Tibial artery (tissue), 4 donors: ENCODE measurements at regions not wholly inside any gene's neighbourhood (a gene's known extent, or its start where the extent isn't known, plus 50 kb on each side); places are given as distances from the start of the nearest gene placed in this dataset.

Experiments
- DNase-seq, 2 donors: peaks; one replicate each; pipeline ENCODE4 v3.0.0-alpha.2; 2019
- H3K27ac ChIP-seq, 2 donors: fragments of 200-600 bp; sonication (generic) in 1 of 2; 1 replicate in 1 of 2; 2 replicates in 1 of 2; pipeline ENCODE4 v1.5.1; 2018 to 2019; ENCODE audit warnings: mild to moderate bottlenecking in 1 of 2
- H3K27me3 ChIP-seq, 2 donors: fragments of 200-600 bp; sonication (generic) in 1 of 2; one replicate each; pipeline versions ENCODE4 v1.5.1 to v1.6.0; 2016 to 2019
- H3K36me3 ChIP-seq, 3 donors: fragments of 200-600 bp; sonication (generic) in 2 of 3; one replicate each; pipeline ENCODE4 v1.5.1; 2016 to 2019; ENCODE audit warnings: mild to moderate bottlenecking in 2 of 3
- H3K4me1 ChIP-seq, 4 donors: fragments of 200-600 bp; sonication (generic) in 2 of 4; 1 replicate in 3 of 4; 2 replicates in 1 of 4; pipeline ENCODE4 v1.5.1; 2016 to 2019
- H3K4me3 ChIP-seq, 2 donors: fragments of 200-600 bp; sonication (generic) in 1 of 2; 1 replicate in 1 of 2; 2 replicates in 1 of 2; pipeline ENCODE4 v1.5.1; 2018 to 2019; ENCODE audit warnings: mild to moderate bottlenecking in 2 of 2
- H3K9me3 ChIP-seq, 3 donors: fragments of 200-600 bp; sonication (generic) in 1 of 3; one replicate each; pipeline ENCODE4 v1.5.1; 2016 to 2019
- intact Hi-C: fragments of 100-400 bp; cut with DNase I; formaldehyde crosslinking; loops from one replicate; pipeline ENCODE4 v1.15.0; 2023; ENCODE audit warnings: low total_unique reads
- TF ChIP-seq, protein P1 (sequence below), 2 experiments: fragments of 200-600 bp in 1 of 2; fragments of 450-650 bp in 1 of 2; IDR thresholded peaks; one replicate each; pipeline ENCODE4 v1.5.1; 2017 to 2019; ENCODE audit warnings: antibody characterized with exemption in 2 of 2, mild to moderate bottlenecking in 1 of 2, moderate library complexity in 1 of 2

DNA sequence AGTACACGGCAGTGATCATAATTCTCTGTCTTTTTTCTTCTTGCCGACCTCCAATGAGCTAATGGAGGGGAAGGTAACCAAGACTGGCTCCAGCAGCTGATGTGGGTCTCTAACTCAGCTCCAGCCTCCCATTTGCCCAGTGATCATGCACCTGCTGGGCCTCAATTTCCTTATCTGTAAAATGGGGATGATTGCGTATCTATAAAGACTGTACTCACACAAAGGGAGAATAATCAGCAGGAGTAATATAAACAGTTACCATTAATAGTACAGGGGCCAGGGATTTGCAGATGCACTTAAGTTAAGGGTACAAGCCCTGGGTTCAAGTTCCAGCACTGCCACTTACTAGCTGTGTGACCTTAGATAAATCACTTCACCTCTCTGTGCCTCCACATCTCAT, 204.9 kb upstream of the LHX5 start:
- Histone ChIP-seq H3K4me1 (no peaks in the 10 kb centered on the region), H3K9me3 (no peaks in the 10 kb centered on the region), H3K4me3 (no peak overlapping the region), H3K27ac (no peak overlapping the region), H3K27me3 (peaks cover 0 to 37% of the 10 kb centered on the region in 2 donors), H3K36me3 (no peaks in the 10 kb centered on the region)
- DNase-seq, result no peak
- TF ChIP-seq, protein P1, sequence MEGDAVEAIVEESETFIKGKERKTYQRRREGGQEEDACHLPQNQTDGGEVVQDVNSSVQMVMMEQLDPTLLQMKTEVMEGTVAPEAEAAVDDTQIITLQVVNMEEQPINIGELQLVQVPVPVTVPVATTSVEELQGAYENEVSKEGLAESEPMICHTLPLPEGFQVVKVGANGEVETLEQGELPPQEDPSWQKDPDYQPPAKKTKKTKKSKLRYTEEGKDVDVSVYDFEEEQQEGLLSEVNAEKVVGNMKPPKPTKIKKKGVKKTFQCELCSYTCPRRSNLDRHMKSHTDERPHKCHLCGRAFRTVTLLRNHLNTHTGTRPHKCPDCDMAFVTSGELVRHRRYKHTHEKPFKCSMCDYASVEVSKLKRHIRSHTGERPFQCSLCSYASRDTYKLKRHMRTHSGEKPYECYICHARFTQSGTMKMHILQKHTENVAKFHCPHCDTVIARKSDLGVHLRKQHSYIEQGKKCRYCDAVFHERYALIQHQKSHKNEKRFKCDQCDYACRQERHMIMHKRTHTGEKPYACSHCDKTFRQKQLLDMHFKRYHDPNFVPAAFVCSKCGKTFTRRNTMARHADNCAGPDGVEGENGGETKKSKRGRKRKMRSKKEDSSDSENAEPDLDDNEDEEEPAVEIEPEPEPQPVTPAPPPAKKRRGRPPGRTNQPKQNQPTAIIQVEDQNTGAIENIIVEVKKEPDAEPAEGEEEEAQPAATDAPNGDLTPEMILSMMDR (IDR thresholded peaks at IDR 0.05), result no peak
- intact Hi-C loops, result no loop called here

- Histone ChIP-seq H3K27ac (no peak overlapping the region), H3K4me3 (no peak overlapping the region), H3K27me3 (peaks cover 0 to 41% of the 10 kb centered on the region in 2 donors), H3K9me3 (no peaks in the 10 kb centered on the region), H3K36me3 (no peaks in the 10 kb centered on the region), H3K4me1 (no peaks in the 10 kb centered on the region)
- TF ChIP-seq, protein P1 (IDR thresholded peaks at IDR 0.05), result no peak
- DNase-seq, result no peak
- intact Hi-C loops, result no loop called here
Measured at GRCh38 chr12:113676117-113676516, 204.4 kb upstream of the LHX5 start.

- Histone ChIP-seq H3K36me3 (no peaks in the 10 kb centered on the region), H3K27me3 (peaks cover 0 to 46% of the 10 kb centered on the region in 2 donors), H3K4me1 (no peaks in the 10 kb centered on the region), H3K9me3 (no peaks in the 10 kb centered on the region), H3K27ac (no peak overlapping the region), H3K4me3 (no peak overlapping the region)
- TF ChIP-seq, protein P1 (IDR thresholded peaks at IDR 0.05), result no peak
- DNase-seq, result no peak
- intact Hi-C loops, result no loop called here
Measured at GRCh38 chr12:113674996-113675395, 203.3 kb upstream of the LHX5 start.

GRCh38 chr12:113674302-113674701, 202.6 kb upstream of the LHX5 start:
- intact Hi-C loops, result no loop called here
- no peaks in the 10 kb centered on the region for H3K4me1 ChIP-seq
- H3K36me3 ChIP-seq, result no peaks in the 10 kb centered on the region
- peaks cover 0 to 53% of the 10 kb centered on the region in 2 donors for H3K27me3 ChIP-seq
- TF ChIP-seq, protein P1 (IDR thresholded peaks at IDR 0.05), result no peak
- H3K4me3 ChIP-seq, result no peak overlapping the region
- H3K27ac ChIP-seq, result no peak overlapping the region
- no peak for DNase-seq
- no peaks in the 10 kb centered on the region for H3K9me3 ChIP-seq

GRCh38 chr12:113673458-113674238, 202.0 kb upstream of the LHX5 start:
- TF ChIP-seq, protein P1 (IDR thresholded peaks at IDR 0.05), result no peak
- Histone ChIP-seq H3K9me3 (no peaks in the 10 kb centered on the region), H3K4me1 (no peaks in the 10 kb centered on the region), H3K27me3 (peaks cover 0 to 52% of the 10 kb centered on the region in 2 donors), H3K4me3 (no peak overlapping the region), H3K36me3 (no peaks in the 10 kb centered on the region), H3K27ac (no peak overlapping the region)
- intact Hi-C loops, result no loop called here
- no peak for DNase-seq
